Activated naive CD4-positive, alpha-beta T cell treated with anti-CD3 and anti-CD28 coated beads, Interleukin-2, amount 50 U/mL, for 24 hours (primary cell): ENCODE measurements at regions not wholly inside any gene's neighbourhood (a gene's known extent, or its start where the extent isn't known, plus 50 kb on each side); places are given as distances from the start of the nearest gene placed in this dataset.
"Not testable (repeated sequence)": the region's sequence is repeated elsewhere in the genome, so short reads cannot be mapped to it uniquely, and the experiment has no call there.

Experiments
- H3K27ac Mint-ChIP-seq: one replicate; pipeline ENCODE4 v1.8.0; 2021; ENCODE audit warnings: mild to moderate bottlenecking, mixed read lengths
- H3K27me3 Mint-ChIP-seq: one replicate; pipeline ENCODE4 v1.8.0; 2021; ENCODE audit warnings: mixed read lengths
- H3K36me3 Mint-ChIP-seq: one replicate; pipeline ENCODE4 v1.8.0; 2021; ENCODE audit warnings: mixed read lengths
- H3K4me1 Mint-ChIP-seq: one replicate; pipeline ENCODE4 v1.8.0; 2021; ENCODE audit warnings: mixed read lengths
- H3K4me3 Mint-ChIP-seq: one replicate; pipeline ENCODE4 v1.8.0; 2021; ENCODE audit warnings: mild to moderate bottlenecking, mixed read lengths
- H3K9me3 Mint-ChIP-seq: one replicate; pipeline ENCODE4 v1.8.0; 2021; ENCODE audit warnings: mixed read lengths

DNA sequence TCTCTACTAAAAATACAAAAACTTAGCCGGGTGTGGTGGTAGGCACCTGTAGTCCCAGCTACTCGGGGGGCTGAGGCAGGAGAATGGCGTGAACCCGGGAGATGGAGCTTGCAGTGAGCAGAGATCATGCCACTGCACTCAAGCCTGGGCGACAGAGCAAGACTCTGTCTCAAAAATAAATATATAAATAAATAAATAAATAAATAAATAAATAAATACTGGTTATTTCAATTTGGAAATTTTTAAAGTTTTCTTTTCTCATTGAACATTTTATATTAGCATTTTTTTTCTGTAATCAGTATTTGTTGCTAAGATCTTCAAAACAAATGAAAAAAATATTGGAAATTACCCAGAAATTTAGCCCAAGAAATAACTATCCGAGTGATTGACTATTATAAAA lies 197.3 kb upstream of the SYT10 start:
- not testable (repeated sequence) for H3K36me3 Mint-ChIP-seq, H3K4me1 Mint-ChIP-seq, H3K9me3 Mint-ChIP-seq, H3K27ac Mint-ChIP-seq, H3K27me3 Mint-ChIP-seq, H3K4me3 Mint-ChIP-seq

DNA sequence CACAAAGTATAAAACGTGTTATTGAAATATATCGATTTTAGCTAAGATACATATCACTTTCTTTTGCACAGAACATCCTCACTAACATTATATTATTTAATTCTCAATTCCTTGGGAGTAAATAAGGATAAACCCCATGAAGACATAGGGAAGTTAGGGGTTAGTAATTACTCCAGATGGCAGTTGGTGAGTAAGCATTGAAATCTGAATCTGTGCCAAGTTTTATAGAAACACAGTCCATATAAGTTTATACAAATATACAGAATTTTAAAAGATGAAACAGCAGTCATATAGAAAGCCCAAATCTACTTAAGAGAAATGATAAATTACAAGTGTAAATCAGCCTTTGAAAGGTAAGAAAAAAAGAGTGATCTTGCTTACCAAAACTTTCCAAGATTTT lies 200.4 kb upstream of the SYT10 start:
- H3K4me3 Mint-ChIP-seq: no peak overlapping the region
- no peak overlapping the region for H3K27ac Mint-ChIP-seq
- no peaks in the 10 kb centered on the region for H3K9me3 Mint-ChIP-seq
- H3K4me1 Mint-ChIP-seq: no peaks in the 10 kb centered on the region
- H3K36me3 Mint-ChIP-seq: no peaks in the 10 kb centered on the region
- H3K27me3 Mint-ChIP-seq: no peaks in the 10 kb centered on the region

DNA sequence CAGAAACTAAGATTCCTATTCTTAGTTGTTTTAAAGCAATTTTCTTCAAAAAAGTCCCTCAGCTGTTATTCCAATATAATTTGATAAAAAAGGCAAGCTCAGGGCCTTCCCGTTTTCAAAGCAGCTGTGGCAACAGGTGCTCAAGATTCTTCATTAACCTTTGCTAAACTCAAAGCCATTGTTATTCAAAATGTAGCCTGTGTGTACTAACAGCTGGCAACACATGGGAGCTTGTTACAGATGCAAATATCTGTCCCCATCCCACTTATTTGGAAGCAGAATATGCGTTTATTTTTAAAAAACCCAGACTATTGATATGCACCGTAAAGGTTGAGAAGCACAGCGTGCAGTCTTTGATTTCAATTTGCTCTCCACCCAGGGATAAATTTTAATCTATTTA lies 210.4 kb upstream of the SYT10 start:
- Mint-ChIP-seq H3K9me3 (no peaks in the 10 kb centered on the region), H3K27ac (no peak overlapping the region), H3K36me3 (no peaks in the 10 kb centered on the region), H3K4me3 (no peak overlapping the region), H3K27me3 (no peaks in the 10 kb centered on the region), H3K4me1 (no peaks in the 10 kb centered on the region)

DNA sequence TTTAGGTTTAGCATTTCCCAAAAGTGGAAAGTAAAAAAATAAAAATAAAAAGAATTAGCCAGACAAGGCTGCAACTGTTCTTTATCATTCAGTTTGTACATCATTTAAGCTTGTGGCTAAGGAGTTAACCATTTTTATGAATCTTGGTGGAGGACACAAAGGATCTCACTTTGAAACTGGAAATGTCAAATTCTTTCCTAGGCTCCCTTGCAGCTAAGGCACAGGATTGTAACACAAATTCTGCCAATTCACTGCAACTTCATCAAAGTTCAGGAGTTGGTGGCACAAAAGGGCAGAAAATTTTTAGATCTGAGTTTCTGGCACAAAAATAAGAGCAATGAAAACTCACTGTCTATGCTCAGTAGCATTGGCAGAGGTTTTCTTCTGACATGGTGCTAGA lies 211.2 kb upstream of the SYT10 start:
- Mint-ChIP-seq H3K27me3 (no peaks in the 10 kb centered on the region), H3K9me3 (no peaks in the 10 kb centered on the region), H3K4me1 (no peaks in the 10 kb centered on the region), H3K36me3 (no peaks in the 10 kb centered on the region), H3K4me3 (no peak overlapping the region), H3K27ac (no peak overlapping the region)

DNA sequence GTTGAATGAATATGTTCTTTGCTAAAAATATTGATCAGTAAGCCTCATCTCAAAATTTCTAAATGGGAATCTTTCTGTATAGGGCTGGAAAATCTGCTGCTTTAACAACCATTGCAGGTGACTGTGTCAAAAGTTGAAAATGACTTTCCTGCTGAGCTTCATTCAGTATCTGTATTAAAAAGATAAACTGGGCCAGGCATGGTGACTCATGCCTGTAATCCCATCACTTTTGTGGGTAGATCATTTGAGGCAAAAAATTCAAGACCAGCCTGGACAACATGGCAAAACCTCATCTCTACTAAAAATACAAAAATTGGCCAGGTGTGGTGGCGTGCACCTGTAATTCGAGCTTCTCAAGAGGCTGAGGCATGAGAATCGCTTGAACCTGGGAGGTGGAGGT lies 213.7 kb upstream of the SYT10 start:
- no peaks in the 10 kb centered on the region for H3K36me3 Mint-ChIP-seq
- no peak overlapping the region for H3K4me3 Mint-ChIP-seq
- no peaks in the 10 kb centered on the region for H3K9me3 Mint-ChIP-seq
- no peak overlapping the region for H3K27ac Mint-ChIP-seq
- no peaks in the 10 kb centered on the region for H3K4me1 Mint-ChIP-seq
- H3K27me3 Mint-ChIP-seq: no peaks in the 10 kb centered on the region

DNA sequence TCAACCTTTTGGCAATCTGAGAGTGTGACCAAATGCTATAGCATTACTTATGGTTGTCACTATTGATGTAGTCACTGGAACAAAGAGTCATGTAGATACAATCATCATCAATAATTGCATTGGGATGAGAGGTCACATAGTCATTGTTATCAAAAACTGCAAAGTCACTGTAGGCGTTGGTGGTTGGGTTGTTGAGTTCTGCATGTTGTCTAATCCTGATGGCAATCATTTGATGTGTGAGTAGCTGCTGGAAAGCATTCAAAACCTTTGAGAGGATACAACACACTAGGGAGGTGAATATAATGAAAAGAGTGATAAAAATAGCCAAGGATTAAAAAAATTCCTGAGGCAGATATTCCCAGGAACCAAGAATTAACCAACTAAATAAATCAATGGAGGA lies 214.7 kb upstream of the SYT10 start:
- no peaks in the 10 kb centered on the region for H3K27me3 Mint-ChIP-seq
- no peak overlapping the region for H3K27ac Mint-ChIP-seq
- no peaks in the 10 kb centered on the region for H3K4me1 Mint-ChIP-seq
- H3K9me3 Mint-ChIP-seq: no peaks in the 10 kb centered on the region
- H3K36me3 Mint-ChIP-seq: no peaks in the 10 kb centered on the region
- H3K4me3 Mint-ChIP-seq: no peak overlapping the region

DNA sequence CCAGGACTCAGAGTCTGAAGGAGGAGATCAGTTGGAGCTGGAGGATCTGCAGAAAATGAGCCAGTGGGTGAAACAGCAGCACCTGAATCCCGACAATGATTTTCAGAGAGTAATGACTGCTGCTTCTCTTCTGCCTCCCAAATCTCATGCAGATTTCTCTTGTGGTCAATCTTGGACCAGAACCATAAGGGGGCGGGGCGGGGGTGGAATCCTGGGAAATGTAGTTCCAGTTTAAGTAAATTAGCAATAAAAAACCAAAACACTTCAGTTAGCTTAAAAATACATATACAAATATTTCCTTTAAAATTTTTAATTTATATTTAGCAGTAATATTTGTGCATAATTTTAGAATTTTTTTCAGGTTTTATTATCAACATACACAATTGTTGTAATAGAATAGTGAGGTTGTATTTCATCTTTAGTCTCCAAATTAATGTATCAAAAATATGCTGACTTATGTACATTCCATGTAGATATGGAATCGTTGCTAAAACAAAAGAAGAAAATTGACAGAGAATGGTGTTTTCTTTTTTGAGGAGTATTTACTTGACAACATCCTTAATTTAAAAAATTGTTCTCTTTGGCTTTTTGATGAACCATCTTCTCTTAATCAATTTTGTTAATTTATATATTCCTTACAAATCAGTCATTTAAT lies 223.5 kb upstream of the SYT10 start:
- H3K4me3 Mint-ChIP-seq: no peak overlapping the region
- no peaks in the 10 kb centered on the region for H3K4me1 Mint-ChIP-seq
- no peaks in the 10 kb centered on the region for H3K36me3 Mint-ChIP-seq
- H3K27ac Mint-ChIP-seq: no peak overlapping the region
- H3K27me3 Mint-ChIP-seq: no peaks in the 10 kb centered on the region
- peaks cover 6% of the 10 kb centered on the region for H3K9me3 Mint-ChIP-seq

DNA sequence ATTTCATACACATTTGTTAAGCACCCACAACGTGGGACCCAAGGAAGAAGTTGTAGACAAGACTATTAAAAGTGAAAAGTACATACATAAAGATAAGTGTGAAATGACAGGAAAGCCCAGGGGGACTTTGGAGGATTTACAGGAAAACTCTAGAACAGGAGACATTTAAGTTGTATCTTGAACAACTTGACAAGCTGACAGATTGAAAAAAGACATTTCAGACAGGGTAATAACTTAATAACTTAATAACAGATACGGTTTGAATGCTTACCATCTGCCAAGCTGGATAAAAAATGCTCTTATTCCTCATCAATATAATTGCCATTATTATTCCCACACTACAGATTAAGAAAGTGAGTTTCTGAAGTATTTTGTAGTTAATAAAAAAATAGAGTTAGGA lies 229.7 kb upstream of the SYT10 start:
- Mint-ChIP-seq H3K4me3 (no peak overlapping the region), H3K27me3 (no peaks in the 10 kb centered on the region), H3K9me3 (no peaks in the 10 kb centered on the region), H3K4me1 (no peaks in the 10 kb centered on the region), H3K27ac (no peak overlapping the region), H3K36me3 (no peaks in the 10 kb centered on the region)

DNA sequence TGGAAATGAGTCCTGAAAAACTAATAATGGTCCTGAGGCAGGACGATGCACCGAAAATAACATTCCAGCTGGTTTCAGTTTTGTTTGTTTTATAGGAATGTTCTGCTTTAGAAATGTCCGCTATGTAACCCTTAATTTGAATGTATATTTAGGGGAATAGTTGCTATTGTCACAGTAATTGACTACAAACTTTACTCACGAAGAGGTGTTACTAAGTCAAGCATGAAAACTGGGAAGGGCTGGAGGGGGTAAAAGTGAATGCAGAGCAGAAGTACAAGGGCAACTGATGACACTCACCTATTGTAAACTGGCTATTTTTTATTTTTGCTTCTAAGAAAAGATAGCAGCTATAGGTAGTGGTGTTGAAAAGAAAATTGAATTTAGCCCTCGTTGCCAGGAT lies 230.7 kb upstream of the SYT10 start:
- Mint-ChIP-seq H3K27me3 (no peaks in the 10 kb centered on the region), H3K4me3 (no peak overlapping the region), H3K9me3 (no peaks in the 10 kb centered on the region), H3K4me1 (no peaks in the 10 kb centered on the region), H3K36me3 (no peaks in the 10 kb centered on the region), H3K27ac (no peak overlapping the region)

DNA sequence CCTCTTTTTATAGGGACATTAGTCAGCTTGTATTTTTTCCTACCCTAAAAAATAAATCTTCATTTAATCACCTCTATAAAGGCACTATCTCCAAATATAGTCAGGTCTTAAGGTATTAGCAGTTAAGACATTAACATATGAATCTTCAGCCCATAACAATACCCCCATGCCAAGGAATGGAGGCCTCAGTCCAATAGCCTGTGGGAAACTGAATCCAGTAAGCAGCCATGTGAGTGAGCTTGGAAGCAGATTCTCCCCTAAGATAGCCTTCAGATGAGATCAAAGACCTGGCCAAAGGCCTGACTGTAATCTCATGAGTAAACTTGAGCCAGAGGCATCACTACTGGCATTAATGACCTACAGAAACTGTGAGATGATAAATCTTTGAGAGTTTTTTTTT lies 232.1 kb upstream of the SYT10 start:
- no peak overlapping the region for H3K27ac Mint-ChIP-seq
- H3K9me3 Mint-ChIP-seq: no peaks in the 10 kb centered on the region
- no peaks in the 10 kb centered on the region for H3K36me3 Mint-ChIP-seq
- H3K27me3 Mint-ChIP-seq: no peaks in the 10 kb centered on the region
- H3K4me3 Mint-ChIP-seq: no peak overlapping the region
- H3K4me1 Mint-ChIP-seq: no peaks in the 10 kb centered on the region

DNA sequence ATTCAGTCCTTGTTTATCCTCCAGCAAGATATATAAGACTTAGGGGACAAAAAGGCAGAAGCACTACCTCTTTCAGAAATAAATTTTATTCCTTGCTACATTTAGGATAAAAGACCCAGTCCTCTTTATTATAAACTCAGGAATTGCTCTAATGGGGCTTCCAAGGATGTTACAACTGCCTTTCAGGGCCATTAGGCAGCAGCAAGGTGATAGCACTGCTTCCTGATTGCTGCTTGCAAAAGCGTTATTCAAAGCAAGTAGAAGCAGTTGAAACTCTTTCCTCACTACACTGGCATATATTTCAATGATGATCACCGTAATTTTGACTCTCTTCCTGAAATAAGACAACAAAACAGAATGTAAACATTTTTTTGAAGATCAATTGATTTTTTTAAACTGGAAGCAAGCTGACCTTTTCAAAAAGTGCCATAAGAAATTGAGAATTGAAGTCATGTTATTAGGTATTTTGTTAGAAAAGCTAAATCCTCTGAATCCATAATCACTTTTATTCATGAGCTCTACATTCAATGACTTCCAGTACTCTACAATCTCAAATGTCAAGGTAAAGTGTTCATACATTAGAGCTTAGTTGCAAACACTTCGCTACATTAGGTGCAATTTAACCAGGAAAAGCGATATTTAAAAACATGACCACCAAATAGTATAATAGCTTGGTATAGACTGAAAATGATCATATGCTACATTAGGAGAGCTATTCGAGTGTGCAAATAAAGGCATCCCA lies 233.4 kb upstream of the SYT10 start:
- Mint-ChIP-seq H3K27ac (no peak overlapping the region), H3K36me3 (no peaks in the 10 kb centered on the region), H3K4me1 (no peaks in the 10 kb centered on the region), H3K9me3 (no peaks in the 10 kb centered on the region), H3K27me3 (no peaks in the 10 kb centered on the region), H3K4me3 (no peak overlapping the region)

DNA sequence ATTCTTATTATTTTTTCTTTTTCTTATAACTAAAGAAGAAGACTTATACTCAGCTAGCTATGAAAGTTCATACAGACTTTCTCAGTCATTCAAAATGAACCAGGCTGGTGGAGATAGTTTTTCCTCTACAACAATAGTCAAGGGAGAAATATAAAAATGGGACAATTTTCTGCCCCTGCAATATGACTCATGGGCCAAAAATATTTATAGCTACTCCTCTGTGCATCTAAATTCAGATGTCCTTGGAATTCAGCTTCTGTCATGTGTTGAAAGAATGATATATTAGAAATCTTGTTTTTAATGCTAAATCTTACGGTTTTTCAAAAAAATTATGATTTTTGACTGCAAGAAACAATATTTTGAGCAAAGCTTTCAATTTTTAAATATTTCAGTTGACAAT lies 237.2 kb upstream of the SYT10 start:
- Mint-ChIP-seq H3K27me3 (no peaks in the 10 kb centered on the region), H3K9me3 (no peaks in the 10 kb centered on the region)

DNA sequence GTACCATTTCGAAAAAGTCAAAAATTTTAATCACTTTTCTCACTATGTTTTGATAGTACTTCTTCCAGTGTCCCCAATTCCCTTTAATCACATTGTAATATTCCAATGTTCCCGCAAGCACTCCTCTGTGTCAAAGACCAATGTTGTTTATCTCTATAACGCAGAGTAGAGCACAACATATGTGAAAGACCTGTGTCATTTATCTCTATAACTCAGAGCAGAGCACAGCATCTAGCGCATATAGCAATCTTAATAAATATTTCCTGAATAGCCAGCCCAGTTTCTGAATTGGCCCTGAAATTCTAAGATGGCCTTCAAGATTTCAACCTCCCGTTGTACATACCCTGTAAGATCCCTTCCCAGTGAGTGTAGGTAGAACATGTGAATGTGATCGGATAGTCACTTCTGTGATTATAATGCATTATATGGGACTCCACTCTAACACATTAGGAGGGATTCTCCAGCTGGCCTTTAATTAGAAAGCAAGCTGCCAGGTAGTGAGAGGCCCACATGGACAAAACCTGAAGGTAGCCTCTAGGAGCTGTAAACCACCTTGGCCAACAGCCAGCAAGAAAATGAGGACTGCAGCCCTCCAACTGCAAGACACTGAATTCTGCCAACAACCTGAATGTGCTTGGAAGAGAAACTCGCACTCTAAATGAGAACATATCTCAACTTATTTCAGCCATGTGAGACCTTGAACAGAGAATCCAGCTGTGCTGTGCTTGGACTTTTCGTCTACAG lies 238.8 kb upstream of the SYT10 start:
- H3K4me1 Mint-ChIP-seq: no peaks in the 10 kb centered on the region
- H3K27me3 Mint-ChIP-seq: no peaks in the 10 kb centered on the region
- no peak overlapping the region for H3K27ac Mint-ChIP-seq
- no peak overlapping the region for H3K4me3 Mint-ChIP-seq
- no peaks in the 10 kb centered on the region for H3K9me3 Mint-ChIP-seq
- H3K36me3 Mint-ChIP-seq: no peaks in the 10 kb centered on the region

More for the DNA sequence above, 237.2 kb upstream of the SYT10 start:
- H3K27ac Mint-ChIP-seq: no peak overlapping the region
- no peaks in the 10 kb centered on the region for H3K36me3 Mint-ChIP-seq
- H3K4me1 Mint-ChIP-seq: no peaks in the 10 kb centered on the region
- H3K4me3 Mint-ChIP-seq: no peak overlapping the region

DNA sequence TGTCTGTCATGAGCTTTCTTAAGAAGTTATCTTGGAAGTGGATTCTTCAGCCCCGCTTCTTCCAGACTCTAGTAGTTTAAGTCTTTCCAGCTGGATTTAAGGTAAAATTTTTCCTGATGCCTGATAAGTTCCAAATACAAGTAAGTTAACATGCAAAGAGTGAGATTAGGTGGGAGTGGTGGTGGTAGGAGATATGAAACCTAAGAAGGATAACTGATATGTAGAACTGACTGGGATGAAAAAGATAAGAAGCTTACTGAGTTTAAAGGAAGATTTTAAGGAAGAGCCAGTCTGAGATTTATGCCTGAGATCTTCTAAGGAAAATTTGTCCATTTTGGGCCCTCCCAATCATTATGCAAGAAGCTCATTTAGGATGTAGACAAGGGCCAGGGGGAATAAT lies 250.9 kb upstream of the SYT10 start:
- Mint-ChIP-seq H3K4me3 (no peak overlapping the region), H3K36me3 (no peaks in the 10 kb centered on the region), H3K27ac (no peak overlapping the region), H3K27me3 (no peaks in the 10 kb centered on the region), H3K4me1 (no peaks in the 10 kb centered on the region), H3K9me3 (peaks cover 5% of the 10 kb centered on the region)

DNA sequence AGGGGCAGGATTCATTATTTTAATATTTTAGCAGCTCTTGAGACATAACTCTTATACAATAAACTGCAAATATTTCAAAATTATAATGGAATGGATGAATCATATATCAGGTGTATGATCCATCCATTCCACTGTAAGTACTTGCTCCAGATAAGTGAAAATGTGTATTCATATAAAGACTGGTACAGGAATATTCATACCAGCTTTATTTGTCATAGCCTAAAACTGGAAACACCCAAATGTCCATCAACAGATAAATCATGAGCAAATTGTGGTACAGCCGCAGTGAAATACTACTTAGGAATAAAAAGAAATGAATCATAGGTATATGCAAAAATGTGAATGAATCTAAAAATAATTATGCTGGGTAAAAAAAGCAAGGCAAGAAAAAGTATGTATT lies 263.6 kb upstream of the SYT10 start:
- no peak overlapping the region for H3K27ac Mint-ChIP-seq
- no peak overlapping the region for H3K4me3 Mint-ChIP-seq
- no peaks in the 10 kb centered on the region for H3K36me3 Mint-ChIP-seq
- H3K27me3 Mint-ChIP-seq: no peaks in the 10 kb centered on the region
- H3K4me1 Mint-ChIP-seq: no peaks in the 10 kb centered on the region
- H3K9me3 Mint-ChIP-seq: no peaks in the 10 kb centered on the region

DNA sequence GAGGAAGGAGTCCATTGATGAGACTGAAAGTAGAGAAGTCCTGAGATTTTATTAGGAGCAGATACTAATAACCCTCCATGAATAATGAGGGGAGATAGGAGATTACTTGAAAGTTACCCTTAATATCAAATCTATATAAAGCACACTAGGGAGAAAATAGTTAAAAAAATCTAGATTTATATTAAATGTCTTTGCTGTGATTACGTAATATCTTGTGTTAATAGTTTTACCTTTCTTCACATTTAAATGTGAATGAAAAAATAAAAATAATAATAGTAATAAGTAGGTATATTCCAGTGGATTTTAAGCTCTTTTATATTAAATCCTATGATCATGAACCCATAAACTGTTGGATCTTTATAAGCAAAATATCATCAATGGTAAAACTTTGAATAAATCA lies 267.3 kb upstream of the SYT10 start:
- Mint-ChIP-seq H3K9me3 (no peaks in the 10 kb centered on the region), H3K27ac (no peak overlapping the region), H3K27me3 (no peaks in the 10 kb centered on the region), H3K4me1 (no peaks in the 10 kb centered on the region), H3K36me3 (no peaks in the 10 kb centered on the region), H3K4me3 (no peak overlapping the region)
